NCI-H1092 treated with DMSO at 0.1 percent for 48 hours (cell line): ENCODE measurements at regions not wholly inside any gene's neighbourhood (a gene's known extent, or its start where the extent isn't known, plus 50 kb on each side); places are given as distances from the start of the nearest gene placed in this dataset.
"Not testable (repeated sequence)": the region's sequence is repeated elsewhere in the genome, so short reads cannot be mapped to it uniquely, and the experiment has no call there.

Source experiments
- DNase-seq: peaks from one replicate; lab custom pipeline; 2025; lab: John Stamatoyannopoulos, UW

GRCh38 chr4:179584101-179584500, 2141.9 kb upstream of the AGA start:
- no peak for DNase-seq

- DNase-seq = no peak
These were observed 2143.5 kb upstream of the AGA start for GRCh38 chr4:179585761-179586160.

DNA sequence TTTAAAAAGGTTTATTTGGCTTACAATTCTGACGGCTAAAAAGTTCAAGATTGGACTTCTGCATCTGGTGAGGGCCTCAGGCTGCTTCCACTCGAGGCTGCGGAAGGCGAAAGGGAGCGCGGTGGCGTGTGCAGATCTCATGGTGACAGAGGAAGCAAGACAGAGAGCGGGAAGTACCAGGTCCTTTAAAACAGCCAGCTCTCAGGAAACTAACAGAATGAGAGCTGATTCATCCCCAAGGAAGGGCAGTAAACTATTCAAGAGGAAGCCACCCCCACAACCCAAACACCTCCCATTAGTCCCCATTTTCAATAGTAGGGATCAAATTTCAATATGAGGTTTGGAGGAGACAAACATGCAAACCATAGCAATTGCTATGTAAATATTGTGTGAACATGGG, 2144.2 kb upstream of the AGA start:
- no peak for DNase-seq

- DNase-seq = no peak
These were observed 2153.6 kb upstream of the AGA start for GRCh38 chr4:179595671-179596410.

- no peak for DNase-seq
These were observed 2154.4 kb upstream of the AGA start for GRCh38 chr4:179596621-179597020.

- DNase-seq = no peak
These were observed 2155.1 kb upstream of the AGA start for GRCh38 chr4:179597301-179597700.

GRCh38 chr4:179601671-179602070, 2159.4 kb upstream of the AGA start:
- DNase-seq = no peak

DNA sequence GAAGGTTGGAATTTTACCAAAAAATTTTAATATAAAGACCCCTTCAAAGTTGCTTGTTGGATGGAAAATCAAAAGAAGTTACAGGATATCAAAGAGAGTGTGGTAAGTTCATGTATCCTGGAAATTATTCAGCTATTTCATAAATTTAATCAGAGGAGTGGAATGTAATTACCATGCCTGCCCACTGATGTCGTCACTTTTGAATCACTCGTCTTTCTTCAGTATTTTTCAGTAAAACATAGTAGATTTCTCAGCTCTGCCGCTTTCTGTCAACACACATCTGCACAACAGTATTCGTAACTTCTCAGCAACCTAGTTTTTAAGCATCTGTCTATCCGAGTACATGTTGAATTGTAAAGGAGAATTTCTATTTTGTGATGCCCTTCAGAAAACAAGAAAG, 2163.0 kb upstream of the AGA start:
- no peak for DNase-seq

DNA sequence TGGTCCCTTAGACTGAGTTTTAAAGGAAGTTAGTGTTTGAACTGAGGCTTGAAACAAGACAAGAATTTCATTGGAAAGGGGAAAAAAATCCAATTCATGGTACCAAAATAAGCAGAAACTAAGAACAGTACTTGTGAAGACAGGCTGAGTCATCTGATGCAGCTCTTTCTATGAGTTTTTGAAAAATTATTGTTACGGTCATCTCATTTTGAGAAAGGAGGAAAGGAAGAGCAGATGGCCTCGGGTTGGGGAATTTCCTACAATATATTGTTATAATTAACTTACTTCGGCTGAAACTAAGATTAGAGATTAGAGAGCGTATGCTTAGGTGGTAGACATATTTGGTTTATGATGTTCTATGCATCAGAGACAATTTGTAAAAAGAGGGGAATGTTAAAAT, 2164.8 kb upstream of the AGA start:
- DNase-seq = no peak

GRCh38 chr4:179615704-179616103, 2173.5 kb upstream of the AGA start:
- DNase-seq = no peak

GRCh38 chr4:179618966-179619365, 2176.7 kb upstream of the AGA start:
- DNase-seq = no peak

DNA sequence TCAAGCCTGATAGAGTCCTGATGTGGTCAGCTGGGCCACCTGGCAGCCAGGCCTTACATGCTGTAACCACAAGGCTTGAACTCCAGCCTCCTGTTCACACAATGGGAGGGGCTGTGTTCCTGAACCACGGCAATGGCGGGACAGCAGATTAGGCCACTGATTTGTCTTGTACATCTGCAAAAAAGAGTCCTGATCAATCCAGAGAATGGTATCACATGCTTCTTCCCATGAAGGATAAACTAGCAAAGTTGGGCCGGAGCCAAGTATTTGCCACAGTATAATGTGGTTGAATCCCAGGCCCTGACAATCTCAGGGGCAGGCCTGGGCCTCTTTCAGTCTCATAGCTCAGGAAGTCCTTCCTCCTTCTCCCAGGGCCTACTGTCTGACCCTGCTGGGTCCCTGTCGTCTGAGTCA, 2182.5 kb upstream of the AGA start:
- DNase-seq = no peak

GRCh38 chr4:179625406-179625805, 2183.2 kb upstream of the AGA start:
- DNase-seq = no peak

- no peak for DNase-seq
These were observed 2184.4 kb upstream of the AGA start for GRCh38 chr4:179626687-179627086.

GRCh38 chr4:179631321-179631720, 2189.1 kb upstream of the AGA start:
- DNase-seq = no peak

- DNase-seq = no peak
These were observed 2192.6 kb upstream of the AGA start for GRCh38 chr4:179634862-179635261.

DNA sequence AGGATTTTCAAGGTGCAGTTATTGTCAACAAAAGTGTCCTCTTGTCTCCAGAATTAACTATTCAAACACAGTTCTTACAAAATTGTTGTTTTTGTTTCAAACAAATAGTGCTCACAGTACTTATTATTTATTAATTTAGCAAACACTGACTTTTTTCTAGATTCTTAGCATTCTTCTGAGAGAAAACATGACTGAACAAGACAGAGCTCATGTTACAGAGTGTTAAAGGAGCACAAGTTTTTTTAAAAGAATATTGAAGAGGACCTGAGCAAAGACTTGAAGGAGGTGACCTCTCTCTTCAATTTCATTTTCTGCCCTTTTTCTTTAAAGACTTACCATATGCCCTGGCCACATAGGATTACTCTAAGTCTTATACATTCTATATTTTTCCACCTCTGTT, 2220.3 kb upstream of the AGA start:
- no peak for DNase-seq

DNA sequence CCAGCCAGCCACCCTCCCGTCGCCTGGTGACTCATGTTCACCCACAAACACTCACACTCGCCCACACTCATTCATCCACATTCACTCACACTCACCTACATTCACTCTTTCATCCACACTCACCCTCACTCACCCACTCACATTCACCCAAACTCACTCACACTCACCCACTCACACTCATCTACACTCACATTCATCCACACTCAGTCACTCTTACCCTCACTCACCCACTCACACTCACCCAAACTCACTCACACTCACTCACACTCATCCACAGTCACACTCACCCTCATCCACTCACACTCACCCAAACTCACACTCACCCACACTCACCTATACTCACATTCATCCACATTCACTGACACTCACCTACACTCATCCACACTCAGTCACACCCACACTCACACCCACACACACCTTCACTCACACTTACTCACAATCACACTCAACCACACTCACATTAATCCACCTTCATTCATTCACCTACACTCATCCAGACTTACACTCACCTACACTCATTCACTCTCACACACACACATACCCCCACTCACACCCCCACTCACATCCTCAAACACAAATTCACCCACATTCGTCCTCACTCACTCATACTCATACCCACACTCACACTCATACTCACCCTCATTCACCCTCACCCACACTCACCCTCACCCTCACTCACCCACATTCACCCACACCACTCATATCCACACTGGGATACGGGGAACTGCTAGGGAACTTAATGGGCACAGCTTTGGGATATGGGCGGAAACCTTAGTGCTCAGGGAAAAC, 2221.6 kb upstream of the AGA start:
- no peak for DNase-seq

DNA sequence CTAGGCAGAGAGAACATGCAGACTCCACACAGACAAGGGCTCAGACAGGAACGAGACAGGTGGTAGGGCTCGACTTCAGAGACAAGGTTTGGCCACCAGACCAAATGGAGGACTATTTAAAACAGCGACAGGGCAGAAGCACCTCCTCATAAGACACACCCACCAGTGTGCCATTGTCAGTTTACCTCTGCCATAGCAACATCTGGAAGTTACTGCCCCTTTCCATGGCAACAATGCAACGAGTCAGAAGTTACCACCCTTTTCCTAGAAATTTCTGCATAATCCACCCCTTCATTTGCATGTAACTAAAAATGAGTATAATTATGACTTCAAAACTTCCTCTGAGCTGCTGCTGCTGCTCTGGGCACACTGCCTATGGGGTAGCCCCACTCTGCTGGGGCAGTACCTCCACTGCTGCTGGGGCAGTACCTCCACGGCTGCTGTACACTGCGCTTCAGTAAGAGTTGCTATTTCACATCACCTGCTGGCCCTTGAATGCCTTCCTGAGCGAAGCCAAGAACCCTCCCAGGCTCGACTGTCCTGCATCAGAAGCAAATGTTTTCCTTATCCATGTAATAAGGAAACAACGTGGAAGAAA, 2222.3 kb upstream of the AGA start:
- DNase-seq = no peak

- no peak for DNase-seq
These were observed 2224.0 kb upstream of the AGA start for GRCh38 chr4:179666226-179666625.

DNA sequence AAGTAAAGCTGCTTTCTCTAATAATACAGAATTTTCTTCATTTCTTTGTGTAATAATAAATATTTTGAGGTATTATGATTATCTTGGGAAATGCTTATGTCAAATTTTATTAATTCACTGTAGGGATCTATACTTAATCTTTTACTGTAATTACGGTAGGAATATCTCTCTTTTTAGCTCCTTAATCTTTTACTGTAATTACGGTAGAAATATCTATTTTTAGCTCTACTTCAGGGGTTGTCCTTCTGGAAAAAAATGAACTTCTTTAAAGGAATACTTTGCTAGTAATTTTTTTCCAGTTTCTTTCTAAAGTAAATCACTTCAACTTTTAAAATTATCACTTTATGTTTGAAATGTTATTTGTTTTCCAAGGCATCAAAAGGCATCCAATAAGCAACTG, 2229.4 kb upstream of the AGA start:
- DNase-seq = no peak

DNA sequence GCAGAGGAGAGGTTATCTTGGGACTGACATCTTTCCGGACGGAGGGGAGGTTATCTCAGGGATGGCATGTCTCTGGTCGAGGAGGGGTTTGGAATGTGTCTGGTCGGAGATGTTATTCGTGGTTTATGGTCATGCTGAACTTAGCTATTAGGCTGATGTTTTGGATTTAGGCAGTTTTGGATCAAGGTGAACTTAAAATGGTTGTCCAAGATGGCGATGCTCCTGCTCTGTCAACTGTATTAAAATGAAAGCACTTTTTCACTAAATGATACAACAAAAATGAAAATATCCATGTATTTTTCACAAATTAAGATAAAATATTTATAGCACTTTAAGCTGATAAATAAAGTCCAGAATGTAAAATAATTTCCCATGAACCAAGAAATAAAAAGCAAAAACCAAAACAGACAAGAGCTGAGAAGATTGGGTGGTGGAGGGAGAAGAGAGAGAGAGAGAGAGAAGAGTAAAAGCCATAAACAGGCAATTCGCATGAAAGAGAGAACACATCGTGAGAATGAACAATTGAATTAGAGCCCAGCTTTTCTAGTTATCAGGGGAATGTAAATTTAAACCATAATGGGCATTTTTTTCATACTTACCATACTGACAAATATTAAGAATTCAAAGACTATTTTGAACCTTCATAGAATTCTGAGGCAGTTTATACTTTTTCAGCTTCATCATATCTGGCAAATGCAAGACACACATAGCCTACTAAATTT, 2236.0 kb upstream of the AGA start:
- no peak for DNase-seq

- DNase-seq = not testable (repeated sequence)
These were observed 2241.4 kb upstream of the AGA start for GRCh38 chr4:179683661-179684060.
